ENCODE measurements at regions not wholly inside any gene's neighbourhood (a gene's known extent, or its start where the extent isn't known, plus 50 kb on each side); places are given as distances from the start of the nearest gene placed in this dataset.

DNA sequence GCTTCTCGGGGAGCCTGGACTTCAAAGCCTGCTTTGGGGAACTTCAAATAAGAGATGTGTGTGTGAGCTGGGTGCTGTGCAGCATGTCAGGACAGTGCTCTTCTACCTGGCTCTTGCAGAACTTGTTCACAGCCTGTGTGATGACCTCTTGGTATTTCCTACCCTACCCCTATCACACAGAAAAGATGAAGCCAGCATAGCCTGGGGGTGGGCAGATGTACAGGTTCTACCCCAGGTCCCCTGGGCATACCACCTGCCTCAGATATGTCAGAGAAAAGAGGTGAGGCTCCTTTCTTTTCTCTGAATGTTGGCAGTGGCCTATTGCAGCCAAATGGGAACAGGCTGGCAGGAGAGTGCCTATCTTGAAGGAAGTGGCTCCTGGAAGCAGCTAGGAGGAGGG, 111.7 kb upstream of the ALG10B start:
- Histone ChIP-seq H3K4ac (ENCODE audit: low read depth, low read length) (no peak overlapping the region), H4K91ac (ENCODE audit: insufficient read length, low read depth, low read length) (no peak overlapping the region), H2BK15ac (ENCODE audit: low read depth, low read length) (no peak overlapping the region), H2BK12ac (ENCODE audit: insufficient read length, low read depth, low read length) (no peak overlapping the region), H2BK20ac (ENCODE audit: low read depth, low read length, poor library complexity, severe bottlenecking) (no peak overlapping the region), H4K5ac (ENCODE audit: insufficient read length, low read depth, low read length) (no peak overlapping the region), H3K4me1 (ENCODE audit: insufficient read depth, low read length) (no peaks in the 10 kb centered on the region), H3K79me1 (ENCODE audit: insufficient read depth, low read depth, low read length, poor library complexity, severe bottlenecking) (no peaks in the 10 kb centered on the region), H3K14ac (ENCODE audit: insufficient read depth, low read length) (no peak overlapping the region), H3K27me3 (ENCODE audit: insufficient read depth, low read length) (no peaks in the 10 kb centered on the region), H4K20me1 (ENCODE audit: control insufficient read depth, insufficient read depth, insufficient read length) (no peaks in the 10 kb centered on the region), H2AK5ac (ENCODE audit: insufficient read length, low read length) (no peak overlapping the region), H3K18ac (ENCODE audit: insufficient read length, low read depth, low read length) (no peak overlapping the region), H3K27ac (ENCODE audit: insufficient read length, low read depth, low read length) (no peak overlapping the region), H3K9ac (ENCODE audit: extremely low read depth, insufficient read length, low read length) (no peak overlapping the region), H3K56ac (ENCODE audit: insufficient read length, low read depth, low read length) (no peak overlapping the region), H3K79me2 (ENCODE audit: insufficient read depth, low read length) (no peaks in the 10 kb centered on the region), H3K9me3 (ENCODE audit: control insufficient read depth, low read depth, low read length) (peaks cover 71% of the 10 kb centered on the region), H3K23me2 (ENCODE audit: insufficient read length, low read depth, low read length, poor library complexity, severe bottlenecking) (no peaks in the 10 kb centered on the region), H2AFZ (ENCODE audit: low read length) (no peak overlapping the region), H2BK120ac (ENCODE audit: low read depth, low read length, poor library complexity, severe bottlenecking) (no peak overlapping the region), H3T11ph (ENCODE audit: low read length) (no peak overlapping the region), H3K23ac (ENCODE audit: insufficient read length, low read depth, low read length) (no peak overlapping the region), H4K8ac (replicated peaks; ENCODE audit: insufficient read length, low read depth, low read length) (no peak overlapping the region), H3K4me2 (ENCODE audit: insufficient read depth, insufficient read length, low read length) (no peak overlapping the region), H2BK5ac (ENCODE audit: insufficient read length, low read length) (no peak overlapping the region)
- Mint-ChIP-seq H3K36me3 (ENCODE audit: insufficient read depth in 1 of 3, low read depth in 3 of 3) (peaks cover 8 to 44% (median 8%) of the 10 kb centered on the region in 3 experiments; a peak in 5 of 7 replicates), H3K4me3 (no peak overlapping the region), H3K9me3 (peaks cover 93% of the 10 kb centered on the region in 2 experiments), H3K27me3 (ENCODE audit: low read depth) (peaks cover 2% of the 10 kb centered on the region; the same call in 1 of the 2 replicates), H3K4me1 (no peaks in the 10 kb centered on the region), H3K27ac (no peak overlapping the region)
- WGBS (ENCODE audit: extremely low coverage, insufficient read length, low lambda C conversion rate), result no CpG with 5 or more reads among the region's 1 CpG
- TF ChIP-seq, protein P1, sequence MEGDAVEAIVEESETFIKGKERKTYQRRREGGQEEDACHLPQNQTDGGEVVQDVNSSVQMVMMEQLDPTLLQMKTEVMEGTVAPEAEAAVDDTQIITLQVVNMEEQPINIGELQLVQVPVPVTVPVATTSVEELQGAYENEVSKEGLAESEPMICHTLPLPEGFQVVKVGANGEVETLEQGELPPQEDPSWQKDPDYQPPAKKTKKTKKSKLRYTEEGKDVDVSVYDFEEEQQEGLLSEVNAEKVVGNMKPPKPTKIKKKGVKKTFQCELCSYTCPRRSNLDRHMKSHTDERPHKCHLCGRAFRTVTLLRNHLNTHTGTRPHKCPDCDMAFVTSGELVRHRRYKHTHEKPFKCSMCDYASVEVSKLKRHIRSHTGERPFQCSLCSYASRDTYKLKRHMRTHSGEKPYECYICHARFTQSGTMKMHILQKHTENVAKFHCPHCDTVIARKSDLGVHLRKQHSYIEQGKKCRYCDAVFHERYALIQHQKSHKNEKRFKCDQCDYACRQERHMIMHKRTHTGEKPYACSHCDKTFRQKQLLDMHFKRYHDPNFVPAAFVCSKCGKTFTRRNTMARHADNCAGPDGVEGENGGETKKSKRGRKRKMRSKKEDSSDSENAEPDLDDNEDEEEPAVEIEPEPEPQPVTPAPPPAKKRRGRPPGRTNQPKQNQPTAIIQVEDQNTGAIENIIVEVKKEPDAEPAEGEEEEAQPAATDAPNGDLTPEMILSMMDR (conservative IDR thresholded peaks at IDR 0.05), result no peak
- no peak for DNase-seq
